HCT116 (cell line): ENCODE measurements at regions not wholly inside any gene's neighbourhood (a gene's known extent, or its start where the extent isn't known, plus 50 kb on each side); places are given as distances from the start of the nearest gene placed in this dataset.

ENCODE experiments used
- CEBPB ChIP-seq: IDR thresholded peaks from 2 replicates; pipeline ENCODE4 v1.6.1; 2012; ENCODE audit warnings: low read depth
- EZH2 ChIP-seq: fragments of 200-600 bp; sonication (generic); IDR thresholded peaks from 2 replicates; pipeline ENCODE4 v1.6.1; 2017; ENCODE audit warnings: antibody characterized with exemption, mixed run types
- EZH2phosphoT487 ChIP-seq: fragments of 200-600 bp; IDR thresholded peaks from 2 replicates; pipeline ENCODE4 v1.6.1; 2018; ENCODE audit warnings: antibody characterized with exemption, borderline replicate concordance
- POLR2A ChIP-seq: IDR thresholded peaks from 2 replicates; pipeline ENCODE4 v1.7.0; 2011; ENCODE audit warnings: borderline replicate concordance; ENCODE audit not compliant: insufficient read depth, insufficient read length; ENCODE audit errors: extremely low read depth
- POLR2AphosphoS5 ChIP-seq: IDR thresholded peaks from 2 replicates; pipeline ENCODE4 v1.6.1; 2011; ENCODE audit warnings: mild to moderate bottlenecking, low read depth, low read length, moderate library complexity
- RAD21 ChIP-seq: IDR thresholded peaks from 2 replicates; pipeline ENCODE4 v1.6.1; 2012; ENCODE audit warnings: low read depth, mild to moderate bottlenecking
- REST ChIP-seq: IDR thresholded peaks from 2 replicates; pipeline ENCODE4 v1.6.1; 2012; ENCODE audit warnings: low read depth
- YY1 ChIP-seq: IDR thresholded peaks from 2 replicates; pipeline ENCODE4 v1.6.1; 2011; ENCODE audit warnings: low read length, low read depth, moderate library complexity, mild to moderate bottlenecking; ENCODE audit not compliant: insufficient replicate concordance; ENCODE audit errors: extremely low read depth
- ZBTB33 ChIP-seq: IDR thresholded peaks from 2 replicates; pipeline ENCODE4 v1.6.1; 2011; ENCODE audit warnings: mild to moderate bottlenecking, low read length, moderate library complexity; ENCODE audit not compliant: insufficient replicate concordance; ENCODE audit errors: extremely low read depth
- TF ChIP-seq, protein P1 (sequence below), 3 experiments: fragments of 200-600 bp in 1 of 3; sonication (generic) in 1 of 3; IDR thresholded peaks in 2 of 3; conservative IDR thresholded peaks in 1 of 3; 2 replicates each; pipeline ENCODE4 v1.5.1; 2012 to 2017; ENCODE audit warnings: low read depth in 2 of 3, low read length in 2 of 3, antibody characterized with exemption in 1 of 3, borderline replicate concordance in 1 of 3, control low read depth in 1 of 3, mild to moderate bottlenecking in 1 of 3, mixed read lengths in 1 of 3, mixed run types in 1 of 3, moderate library complexity in 1 of 3; ENCODE audit not compliant: insufficient read depth in 1 of 3
- TF ChIP-seq, protein P2 (sequence below): IDR thresholded peaks from 2 replicates; pipeline ENCODE4 v1.6.1; 2012

DNA sequence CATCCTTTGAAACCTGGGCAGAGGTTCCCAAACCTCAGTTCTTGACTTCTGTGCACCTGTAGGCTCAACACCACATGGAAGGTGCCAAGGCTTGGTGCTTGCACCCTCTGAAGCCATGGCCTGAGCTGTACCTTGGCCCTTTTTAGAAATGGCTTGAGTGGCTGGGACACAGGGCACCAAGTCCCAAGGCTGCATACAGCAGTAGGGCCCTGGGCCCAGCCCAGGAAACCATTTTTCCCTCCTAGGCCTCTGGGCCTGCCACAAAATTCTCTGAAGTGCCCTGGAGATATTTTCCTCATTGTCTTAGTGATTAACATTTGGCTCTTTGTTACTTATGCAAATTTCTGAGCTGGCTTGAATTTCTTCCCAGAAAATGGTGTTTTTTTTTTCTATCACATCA lies 65.6 kb upstream of the ACTRT2 start:
- TF ChIP-seq, protein P1, sequence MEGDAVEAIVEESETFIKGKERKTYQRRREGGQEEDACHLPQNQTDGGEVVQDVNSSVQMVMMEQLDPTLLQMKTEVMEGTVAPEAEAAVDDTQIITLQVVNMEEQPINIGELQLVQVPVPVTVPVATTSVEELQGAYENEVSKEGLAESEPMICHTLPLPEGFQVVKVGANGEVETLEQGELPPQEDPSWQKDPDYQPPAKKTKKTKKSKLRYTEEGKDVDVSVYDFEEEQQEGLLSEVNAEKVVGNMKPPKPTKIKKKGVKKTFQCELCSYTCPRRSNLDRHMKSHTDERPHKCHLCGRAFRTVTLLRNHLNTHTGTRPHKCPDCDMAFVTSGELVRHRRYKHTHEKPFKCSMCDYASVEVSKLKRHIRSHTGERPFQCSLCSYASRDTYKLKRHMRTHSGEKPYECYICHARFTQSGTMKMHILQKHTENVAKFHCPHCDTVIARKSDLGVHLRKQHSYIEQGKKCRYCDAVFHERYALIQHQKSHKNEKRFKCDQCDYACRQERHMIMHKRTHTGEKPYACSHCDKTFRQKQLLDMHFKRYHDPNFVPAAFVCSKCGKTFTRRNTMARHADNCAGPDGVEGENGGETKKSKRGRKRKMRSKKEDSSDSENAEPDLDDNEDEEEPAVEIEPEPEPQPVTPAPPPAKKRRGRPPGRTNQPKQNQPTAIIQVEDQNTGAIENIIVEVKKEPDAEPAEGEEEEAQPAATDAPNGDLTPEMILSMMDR (IDR thresholded peaks at IDR 0.05 in 2 of 3, conservative IDR thresholded peaks at IDR 0.05 in 1 of 3; ENCODE audit: borderline replicate concordance in 1 of 3, insufficient read depth in 1 of 3, low read depth in 2 of 3, low read length in 2 of 3): no peak
- TF ChIP-seq YY1: no peak
- TF ChIP-seq POLR2A: no peak
- TF ChIP-seq EZH2: no peak
- no peak for TF ChIP-seq REST
- TF ChIP-seq RAD21: no peak
- TF ChIP-seq POLR2AphosphoS5: no peak
- no peak for TF ChIP-seq ZBTB33
- TF ChIP-seq CEBPB: no peak
- no peak for TF ChIP-seq EZH2phosphoT487
- TF ChIP-seq, protein P2, sequence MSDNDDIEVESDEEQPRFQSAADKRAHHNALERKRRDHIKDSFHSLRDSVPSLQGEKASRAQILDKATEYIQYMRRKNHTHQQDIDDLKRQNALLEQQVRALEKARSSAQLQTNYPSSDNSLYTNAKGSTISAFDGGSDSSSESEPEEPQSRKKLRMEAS: no peak
